K562 (cell line): ENCODE measurements at regions not wholly inside any gene's neighbourhood (a gene's known extent, or its start where the extent isn't known, plus 50 kb on each side); places are given as distances from the start of the nearest gene placed in this dataset.

Experiments
- CBX2 ChIP-seq: fragments of 200-600 bp; sonication (generic); IDR thresholded peaks from one replicate; pipeline ENCODE4 v1.6.1; 2012; ENCODE audit warnings: mild to moderate bottlenecking, low read length, inconsistent platforms; ENCODE audit not compliant: insufficient read depth, poor library complexity, severe bottlenecking
- FOXJ3 ChIP-seq: sonication (generic); formaldehyde crosslinking; IDR thresholded peaks from 2 replicates; pipeline ENCODE4 v1.4.0; 2020; ENCODE audit warnings: mild to moderate bottlenecking, missing genetic modification reagents
- NONO ChIP-seq, 2 experiments: fragments of 200-400 bp in 1 of 2; fragments of 450-650 bp in 1 of 2; formaldehyde crosslinking in 1 of 2; IDR thresholded peaks; 2 replicates each; pipeline ENCODE4 v1.6.1; 2017; ENCODE audit warnings: low read depth in 2 of 2, mild to moderate bottlenecking in 2 of 2, moderate library complexity in 2 of 2, low read length in 1 of 2
- NRF1 ChIP-seq, 2 experiments: fragments of 450-650 bp; IDR thresholded peaks in 1 of 2; conservative IDR thresholded peaks in 1 of 2; 2 replicates each; pipeline ENCODE4 v1.6.1; 2014; ENCODE audit warnings: mild to moderate bottlenecking in 2 of 2
- RBM17 ChIP-seq: fragments of 200-400 bp; formaldehyde crosslinking; IDR thresholded peaks from 2 replicates; pipeline ENCODE4 v1.6.1; 2017; ENCODE audit warnings: low read depth, mild to moderate bottlenecking, low read length, borderline replicate concordance
- SIX5 ChIP-seq, 2 experiments: IDR thresholded peaks; 2 replicates each; pipeline ENCODE4 v1.6.1; 2011; ENCODE audit warnings: low read length in 2 of 2, borderline replicate concordance in 1 of 2, low read depth in 1 of 2, mild to moderate bottlenecking in 1 of 2, moderate library complexity in 1 of 2; ENCODE audit not compliant: insufficient read depth in 1 of 2
- XRCC5 ChIP-seq: fragments of 200-400 bp; formaldehyde crosslinking; IDR thresholded peaks from 2 replicates; pipeline ENCODE4 v1.6.1; 2017; ENCODE audit warnings: low read depth, mild to moderate bottlenecking, low read length
- ZBTB1 ChIP-seq: sonication (generic); formaldehyde crosslinking; IDR thresholded peaks from 2 replicates; pipeline ENCODE4 v1.8.1; 2023; ENCODE audit warnings: missing genetic modification reagents, low read depth, mild to moderate bottlenecking, borderline replicate concordance
- ZBTB8A ChIP-seq: fragments of 450-650 bp; IDR thresholded peaks from 2 replicates; pipeline ENCODE4 v1.6.1; 2018; ENCODE audit warnings: mild to moderate bottlenecking, moderate library complexity; ENCODE audit not compliant: partially characterized antibody
- ZNF644 ChIP-seq: fragments of 200-800 bp; sonication (Bioruptor generic); IDR thresholded peaks from 2 replicates; pipeline ENCODE4 v1.6.1; 2016; ENCODE audit warnings: low read depth, missing genetic modification characterization, missing compliant biosample characterization
- TF ChIP-seq, protein P1 (sequence below): IDR thresholded peaks from 3 replicates; pipeline ENCODE4 v1.6.1; 2011; ENCODE audit warnings: borderline replicate concordance, mild to moderate bottlenecking, moderate library complexity; ENCODE audit not compliant: insufficient read length; ENCODE audit errors: extremely low read depth
- TF ChIP-seq, protein P2 (sequence below): fragments of 250-450 bp; sonication (Bioruptor Pico); IDR thresholded peaks from 2 replicates; pipeline ENCODE4 v1.4.0; 2020; ENCODE audit warnings: mild to moderate bottlenecking, moderate library complexity
- TF ChIP-seq, protein P3 (sequence below): fragments of 450-650 bp; IDR thresholded peaks from 2 replicates; pipeline ENCODE4 v1.6.1; 2018; ENCODE audit not compliant: partially characterized antibody
- TF ChIP-seq, protein P4 (sequence below), 3 experiments: IDR thresholded peaks in 2 of 3; conservative IDR thresholded peaks in 1 of 3; 2 replicates each; pipeline ENCODE4 v1.5.1; 2011 to 2012; ENCODE audit warnings: low read length in 3 of 3, mild to moderate bottlenecking in 3 of 3, control low read depth in 2 of 3, improper control_type of control experiment in 1 of 3, inconsistent platforms in 1 of 3, low read depth in 1 of 3, mixed read lengths in 1 of 3, moderate library complexity in 1 of 3; ENCODE audit not compliant: insufficient read depth in 2 of 3

DNA sequence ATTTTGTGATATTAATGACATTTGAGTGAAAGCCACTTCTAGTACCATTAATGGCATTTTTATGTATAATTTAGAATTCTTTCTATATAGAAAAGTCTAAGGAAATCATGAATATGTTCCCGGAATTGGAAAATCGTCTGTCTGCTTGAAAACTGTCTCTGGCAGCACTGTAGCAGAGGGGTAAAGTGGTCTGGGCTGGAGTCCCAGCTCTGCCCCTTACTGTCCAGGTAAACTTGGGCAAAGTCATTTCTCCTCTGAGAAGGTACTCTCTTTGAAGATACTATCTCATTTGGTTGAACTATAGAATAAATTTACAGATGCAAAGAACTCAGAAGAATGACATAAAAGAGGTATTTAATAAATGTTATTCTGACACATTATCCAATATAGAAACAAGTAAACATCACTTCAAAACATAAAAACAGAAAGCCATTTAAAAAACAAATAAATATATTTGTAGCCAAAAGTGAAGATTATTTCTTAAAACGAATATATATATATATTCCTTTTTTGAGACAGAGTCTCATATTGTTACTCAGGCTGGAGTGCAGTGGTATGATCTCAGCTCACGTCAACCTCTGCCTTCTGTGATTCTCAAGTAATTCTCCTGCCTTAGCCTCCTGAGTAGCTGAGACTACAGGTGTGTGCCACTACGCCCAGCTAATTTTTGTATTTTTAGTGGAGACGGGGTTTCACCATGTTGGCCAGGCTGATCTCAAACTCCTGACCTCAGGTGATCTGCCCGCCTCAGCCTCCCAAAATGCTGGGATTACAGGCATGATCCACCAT lies 149.8 kb upstream of the ITGA4 start:
- TF ChIP-seq, protein P1, sequence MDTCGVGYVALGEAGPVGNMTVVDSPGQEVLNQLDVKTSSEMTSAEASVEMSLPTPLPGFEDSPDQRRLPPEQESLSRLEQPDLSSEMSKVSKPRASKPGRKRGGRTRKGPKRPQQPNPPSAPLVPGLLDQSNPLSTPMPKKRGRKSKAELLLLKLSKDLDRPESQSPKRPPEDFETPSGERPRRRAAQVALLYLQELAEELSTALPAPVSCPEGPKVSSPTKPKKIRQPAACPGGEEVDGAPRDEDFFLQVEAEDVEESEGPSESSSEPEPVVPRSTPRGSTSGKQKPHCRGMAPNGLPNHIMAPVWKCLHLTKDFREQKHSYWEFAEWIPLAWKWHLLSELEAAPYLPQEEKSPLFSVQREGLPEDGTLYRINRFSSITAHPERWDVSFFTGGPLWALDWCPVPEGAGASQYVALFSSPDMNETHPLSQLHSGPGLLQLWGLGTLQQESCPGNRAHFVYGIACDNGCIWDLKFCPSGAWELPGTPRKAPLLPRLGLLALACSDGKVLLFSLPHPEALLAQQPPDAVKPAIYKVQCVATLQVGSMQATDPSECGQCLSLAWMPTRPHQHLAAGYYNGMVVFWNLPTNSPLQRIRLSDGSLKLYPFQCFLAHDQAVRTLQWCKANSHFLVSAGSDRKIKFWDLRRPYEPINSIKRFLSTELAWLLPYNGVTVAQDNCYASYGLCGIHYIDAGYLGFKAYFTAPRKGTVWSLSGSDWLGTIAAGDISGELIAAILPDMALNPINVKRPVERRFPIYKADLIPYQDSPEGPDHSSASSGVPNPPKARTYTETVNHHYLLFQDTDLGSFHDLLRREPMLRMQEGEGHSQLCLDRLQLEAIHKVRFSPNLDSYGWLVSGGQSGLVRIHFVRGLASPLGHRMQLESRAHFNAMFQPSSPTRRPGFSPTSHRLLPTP = no peak
- TF ChIP-seq XRCC5 (no peak), FOXJ3 (no peak), CBX2 (no peak), ZBTB1 (CRISPR knock-in tag) (no peak), NRF1 (conservative IDR thresholded peaks at IDR 0.05 in 1 of 2, IDR thresholded peaks at IDR 0.05 in 1 of 2) (no peak), ZNF644 (no peak), RBM17 (no peak), ZBTB8A (no peak), NONO (IDR thresholded peaks at IDR 0.05; ENCODE audit: low read depth in 2 of 2, low read length in 1 of 2) (no peak), SIX5 (IDR thresholded peaks at IDR 0.05; ENCODE audit: borderline replicate concordance in 1 of 2, insufficient read depth in 1 of 2, low read depth in 1 of 2, low read length in 2 of 2) (no peak)
- TF ChIP-seq, protein P2, sequence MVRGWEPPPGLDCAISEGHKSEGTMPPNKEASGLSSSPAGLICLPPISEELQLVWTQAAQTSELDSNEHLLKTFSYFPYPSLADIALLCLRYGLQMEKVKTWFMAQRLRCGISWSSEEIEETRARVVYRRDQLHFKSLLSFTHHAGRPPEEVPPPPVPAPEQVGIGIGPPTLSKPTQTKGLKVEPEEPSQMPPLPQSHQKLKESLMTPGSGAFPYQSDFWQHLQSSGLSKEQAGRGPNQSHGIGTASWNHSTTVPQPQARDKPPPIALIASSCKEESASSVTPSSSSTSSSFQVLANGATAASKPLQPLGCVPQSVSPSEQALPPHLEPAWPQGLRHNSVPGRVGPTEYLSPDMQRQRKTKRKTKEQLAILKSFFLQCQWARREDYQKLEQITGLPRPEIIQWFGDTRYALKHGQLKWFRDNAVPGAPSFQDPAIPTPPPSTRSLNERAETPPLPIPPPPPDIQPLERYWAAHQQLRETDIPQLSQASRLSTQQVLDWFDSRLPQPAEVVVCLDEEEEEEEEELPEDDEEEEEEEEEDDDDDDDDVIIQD = no peak
- TF ChIP-seq, protein P3, sequence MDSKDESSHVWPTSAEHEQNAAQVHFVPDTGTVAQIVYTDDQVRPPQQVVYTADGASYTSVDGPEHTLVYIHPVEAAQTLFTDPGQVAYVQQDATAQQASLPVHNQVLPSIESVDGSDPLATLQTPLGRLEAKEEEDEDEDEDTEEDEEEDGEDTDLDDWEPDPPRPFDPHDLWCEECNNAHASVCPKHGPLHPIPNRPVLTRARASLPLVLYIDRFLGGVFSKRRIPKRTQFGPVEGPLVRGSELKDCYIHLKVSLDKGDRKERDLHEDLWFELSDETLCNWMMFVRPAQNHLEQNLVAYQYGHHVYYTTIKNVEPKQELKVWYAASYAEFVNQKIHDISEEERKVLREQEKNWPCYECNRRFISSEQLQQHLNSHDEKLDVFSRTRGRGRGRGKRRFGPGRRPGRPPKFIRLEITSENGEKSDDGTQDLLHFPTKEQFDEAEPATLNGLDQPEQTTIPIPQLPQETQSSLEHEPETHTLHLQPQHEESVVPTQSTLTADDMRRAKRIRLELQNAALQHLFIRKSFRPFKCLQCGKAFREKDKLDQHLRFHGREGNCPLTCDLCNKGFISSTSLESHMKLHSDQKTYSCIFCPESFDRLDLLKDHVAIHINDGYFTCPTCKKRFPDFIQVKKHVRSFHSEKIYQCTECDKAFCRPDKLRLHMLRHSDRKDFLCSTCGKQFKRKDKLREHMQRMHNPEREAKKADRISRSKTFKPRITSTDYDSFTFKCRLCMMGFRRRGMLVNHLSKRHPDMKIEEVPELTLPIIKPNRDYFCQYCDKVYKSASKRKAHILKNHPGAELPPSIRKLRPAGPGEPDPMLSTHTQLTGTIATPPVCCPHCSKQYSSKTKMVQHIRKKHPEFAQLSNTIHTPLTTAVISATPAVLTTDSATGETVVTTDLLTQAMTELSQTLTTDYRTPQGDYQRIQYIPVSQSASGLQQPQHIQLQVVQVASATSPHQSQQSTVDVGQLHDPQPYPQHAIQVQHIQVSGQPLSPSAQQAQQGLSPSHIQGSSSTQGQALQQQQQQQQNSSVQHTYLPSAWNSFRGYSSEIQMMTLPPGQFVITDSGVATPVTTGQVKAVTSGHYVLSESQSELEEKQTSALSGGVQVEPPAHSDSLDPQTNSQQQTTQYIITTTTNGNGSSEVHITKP = no peak
- TF ChIP-seq, protein P4, sequence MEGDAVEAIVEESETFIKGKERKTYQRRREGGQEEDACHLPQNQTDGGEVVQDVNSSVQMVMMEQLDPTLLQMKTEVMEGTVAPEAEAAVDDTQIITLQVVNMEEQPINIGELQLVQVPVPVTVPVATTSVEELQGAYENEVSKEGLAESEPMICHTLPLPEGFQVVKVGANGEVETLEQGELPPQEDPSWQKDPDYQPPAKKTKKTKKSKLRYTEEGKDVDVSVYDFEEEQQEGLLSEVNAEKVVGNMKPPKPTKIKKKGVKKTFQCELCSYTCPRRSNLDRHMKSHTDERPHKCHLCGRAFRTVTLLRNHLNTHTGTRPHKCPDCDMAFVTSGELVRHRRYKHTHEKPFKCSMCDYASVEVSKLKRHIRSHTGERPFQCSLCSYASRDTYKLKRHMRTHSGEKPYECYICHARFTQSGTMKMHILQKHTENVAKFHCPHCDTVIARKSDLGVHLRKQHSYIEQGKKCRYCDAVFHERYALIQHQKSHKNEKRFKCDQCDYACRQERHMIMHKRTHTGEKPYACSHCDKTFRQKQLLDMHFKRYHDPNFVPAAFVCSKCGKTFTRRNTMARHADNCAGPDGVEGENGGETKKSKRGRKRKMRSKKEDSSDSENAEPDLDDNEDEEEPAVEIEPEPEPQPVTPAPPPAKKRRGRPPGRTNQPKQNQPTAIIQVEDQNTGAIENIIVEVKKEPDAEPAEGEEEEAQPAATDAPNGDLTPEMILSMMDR (IDR thresholded peaks at IDR 0.05 in 2 of 3, conservative IDR thresholded peaks at IDR 0.05 in 1 of 3; ENCODE audit: insufficient read depth in 2 of 3, low read depth in 1 of 3, low read length in 3 of 3) = no peak
